ENCODE measurements at regions not wholly inside any gene's neighbourhood (a gene's known extent, or its start where the extent isn't known, plus 50 kb on each side); places are given as distances from the start of the nearest gene placed in this dataset.

- Mint-ChIP-seq H3K9me3 (peaks cover 7 to 11% of the 10 kb centered on the region in 2 donors), H3K36me3 (no peaks in the 10 kb centered on the region), H3K4me3 (no peak overlapping the region), H3K27me3 (no peaks in the 10 kb centered on the region), H3K27ac (no peak overlapping the region), H3K4me1 (no peaks in the 10 kb centered on the region)
- ATAC-seq (replicated peaks) (no peak), DNase-seq (no peak)
Observed at GRCh38 chr2:150150144-150150543, 337.3 kb downstream of the RND3 start.

DNA sequence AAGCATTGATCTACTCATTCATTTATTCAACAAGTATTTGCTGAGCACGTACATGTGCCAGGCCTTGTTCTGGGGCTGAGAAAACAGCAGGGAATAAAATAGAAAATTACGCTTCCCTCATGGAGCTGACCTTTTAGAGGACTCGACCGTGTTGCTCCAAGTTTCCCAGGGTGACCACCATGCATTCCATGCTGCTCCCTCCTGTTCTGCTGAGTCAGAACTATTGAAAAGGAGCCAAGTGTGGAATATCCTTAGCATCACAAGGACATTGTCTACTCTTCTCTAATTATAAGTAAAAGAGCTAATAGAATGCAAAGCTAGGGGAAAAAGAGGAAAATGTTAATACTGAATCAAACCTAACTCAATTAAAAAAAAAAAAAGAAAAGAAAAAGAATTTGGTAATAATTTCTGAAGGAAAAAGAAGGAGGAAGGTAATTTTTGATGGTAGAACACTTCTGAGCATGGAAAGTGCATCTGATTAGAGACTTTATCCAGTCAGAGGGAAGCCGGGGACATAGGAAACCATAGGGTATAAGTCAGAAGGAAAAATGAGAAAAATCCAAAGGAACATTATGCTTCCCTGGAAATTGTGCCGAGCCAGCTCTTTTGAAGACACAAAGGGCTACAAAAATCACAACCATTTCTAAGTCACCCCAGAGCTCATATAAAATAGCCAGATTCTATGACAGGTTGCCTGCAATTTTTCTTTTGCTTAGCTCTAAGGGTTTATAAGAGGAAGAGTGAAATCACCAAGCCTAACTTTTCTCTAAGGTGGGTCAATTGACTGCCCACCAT is 339.4 kb downstream of the RND3 start:
- no peak for ATAC-seq (replicated peaks)
- H3K27me3 Mint-ChIP-seq = no peaks in the 10 kb centered on the region

GRCh38 chr2:150146879-150147278 is 340.6 kb downstream of the RND3 start:
- Mint-ChIP-seq H3K9me3 (peaks cover 7 to 11% of the 10 kb centered on the region in 2 donors), H3K4me3 (no peak overlapping the region), H3K27me3 (no peaks in the 10 kb centered on the region), H3K36me3 (no peaks in the 10 kb centered on the region), H3K27ac (no peak overlapping the region), H3K4me1 (no peaks in the 10 kb centered on the region)
- ATAC-seq (replicated peaks) (no peak), DNase-seq (no peak)

More for the DNA sequence above, 339.4 kb downstream of the RND3 start:
- no peak overlapping the region for H3K4me3 Mint-ChIP-seq
- no peak overlapping the region for H3K27ac Mint-ChIP-seq
- DNase-seq = no peak
- peaks cover 7 to 11% of the 10 kb centered on the region in 2 donors for H3K9me3 Mint-ChIP-seq
- no peaks in the 10 kb centered on the region for H3K4me1 Mint-ChIP-seq
- no peaks in the 10 kb centered on the region for H3K36me3 Mint-ChIP-seq

DNA sequence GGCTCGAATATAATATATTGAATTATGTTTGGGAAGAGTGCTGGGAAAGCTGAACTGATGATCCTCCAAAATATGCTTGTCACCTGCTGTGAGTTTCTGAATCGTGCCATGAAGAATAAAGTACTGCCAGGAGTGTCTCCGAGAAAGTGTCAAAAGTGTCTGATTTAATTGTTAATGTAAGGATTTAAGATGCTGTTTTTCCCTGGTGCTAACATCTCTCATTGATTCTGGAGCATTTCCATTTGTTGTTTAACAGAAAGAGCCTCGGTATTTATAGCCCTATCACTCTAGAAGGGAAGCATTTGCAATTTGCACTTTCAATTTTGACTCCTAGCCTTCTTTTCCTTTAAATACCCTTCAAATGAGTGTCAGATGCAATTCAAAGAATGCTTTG is 342.2 kb downstream of the RND3 start:
- ATAC-seq (replicated peaks) = no peak
- Mint-ChIP-seq H3K4me3 (no peak overlapping the region), H3K36me3 (no peaks in the 10 kb centered on the region), H3K27me3 (no peaks in the 10 kb centered on the region), H3K9me3 (peaks cover 7 to 11% of the 10 kb centered on the region in 2 donors), H3K27ac (no peak overlapping the region), H3K4me1 (no peaks in the 10 kb centered on the region)
- no peak for DNase-seq

DNA sequence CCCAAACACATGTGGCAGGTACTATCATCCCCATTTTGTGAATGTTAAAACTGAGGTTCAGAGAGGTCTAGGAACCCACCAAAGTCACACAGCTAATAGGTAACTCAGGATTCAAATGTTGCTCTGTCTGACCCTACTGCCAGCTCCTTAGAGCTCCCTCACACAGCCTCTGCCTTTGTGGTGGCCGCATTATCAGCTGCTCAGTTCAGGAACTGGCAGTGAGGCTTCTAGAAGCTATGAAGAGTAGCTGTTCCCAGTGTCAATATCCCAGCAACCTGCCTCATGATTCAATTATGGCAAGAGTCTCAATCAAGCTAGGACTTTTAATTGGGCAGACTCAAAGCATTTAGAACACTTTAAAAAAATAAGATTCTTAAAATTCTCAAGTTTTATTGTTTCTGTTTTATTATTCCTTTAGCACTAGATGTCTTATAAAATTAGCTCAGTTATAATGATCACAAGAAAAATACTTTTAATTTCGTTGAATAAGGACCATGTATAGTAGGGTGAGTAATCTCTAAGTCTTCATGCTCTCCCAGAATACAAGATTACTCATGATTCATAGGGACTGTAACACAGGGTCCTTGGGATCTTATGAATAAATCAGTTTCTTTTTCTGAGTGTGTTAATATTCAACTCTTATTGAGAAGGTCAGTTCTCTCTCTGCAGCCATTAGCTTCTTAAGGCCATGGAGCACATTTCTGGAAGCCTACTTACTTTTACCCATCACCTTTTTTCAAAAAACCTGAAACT is 342.7 kb downstream of the RND3 start:
- no peak overlapping the region for H3K4me3 Mint-ChIP-seq

GRCh38 chr2:150143087-150143536 is 344.4 kb downstream of the RND3 start:
- DNase-seq (no peak), ATAC-seq (replicated peaks) (no peak)
- Mint-ChIP-seq H3K27me3 (no peaks in the 10 kb centered on the region), H3K4me3 (no peak overlapping the region), H3K27ac (no peak overlapping the region), H3K36me3 (no peaks in the 10 kb centered on the region), H3K9me3 (peaks cover 8 to 11% of the 10 kb centered on the region in 2 donors), H3K4me1 (no peaks in the 10 kb centered on the region)

More for the DNA sequence above, 342.7 kb downstream of the RND3 start:
- Mint-ChIP-seq H3K4me1 (no peaks in the 10 kb centered on the region), H3K27ac (no peak overlapping the region), H3K36me3 (no peaks in the 10 kb centered on the region), H3K27me3 (no peaks in the 10 kb centered on the region), H3K9me3 (peaks cover 7 to 11% of the 10 kb centered on the region in 2 donors)
- ATAC-seq (replicated peaks) = no peak
- no peak for DNase-seq

GRCh38 chr2:150142561-150142960 is 344.9 kb downstream of the RND3 start:
- no peak overlapping the region for H3K27ac Mint-ChIP-seq
- no peak overlapping the region for H3K4me3 Mint-ChIP-seq
- no peaks in the 10 kb centered on the region for H3K4me1 Mint-ChIP-seq
- H3K27me3 Mint-ChIP-seq = no peaks in the 10 kb centered on the region
- no peak for DNase-seq
- ATAC-seq (replicated peaks) = no peak
- no peaks in the 10 kb centered on the region for H3K36me3 Mint-ChIP-seq
- H3K9me3 Mint-ChIP-seq = peaks cover 8 to 11% of the 10 kb centered on the region in 2 donors

DNA sequence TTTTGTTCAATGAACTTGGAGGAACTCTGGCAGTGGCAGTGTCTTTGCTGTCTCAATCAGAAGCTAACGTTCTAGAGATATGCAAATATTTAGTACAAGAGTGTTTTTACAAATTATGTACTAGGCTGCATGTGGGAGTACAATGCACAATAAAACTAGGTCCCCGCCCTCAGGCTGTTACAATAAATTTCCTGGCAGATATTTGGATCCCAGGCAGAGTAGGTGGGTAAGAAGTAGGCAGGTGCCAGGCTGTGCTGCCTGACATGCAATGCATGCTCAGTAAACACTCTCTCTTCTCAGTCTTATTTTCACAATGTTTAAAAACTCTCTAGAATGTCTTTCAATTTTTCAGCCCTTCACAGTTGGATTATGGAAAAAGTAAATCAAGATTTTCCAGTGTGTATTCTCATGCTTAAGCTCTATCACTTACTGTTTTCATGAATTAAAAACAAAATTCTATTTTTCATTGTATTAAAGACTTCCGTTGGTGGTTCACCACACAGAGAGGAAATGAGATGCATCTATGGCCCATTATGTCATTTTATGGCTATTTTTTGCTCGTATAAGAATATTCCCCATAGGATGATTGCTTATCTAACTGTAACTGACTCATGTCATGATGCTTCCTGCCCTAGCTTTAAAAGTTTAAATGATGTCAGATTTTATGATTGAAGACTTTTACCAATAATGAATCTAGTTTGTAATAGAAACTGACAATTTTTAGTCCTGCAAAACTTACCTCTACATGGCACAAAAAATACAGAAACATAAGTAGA is 346.1 kb downstream of the RND3 start:
- Mint-ChIP-seq H3K36me3 (no peaks in the 10 kb centered on the region), H3K27ac (no peak overlapping the region), H3K4me1 (no peaks in the 10 kb centered on the region), H3K9me3 (peaks cover 6% of the 10 kb centered on the region in 2 donors), H3K27me3 (no peaks in the 10 kb centered on the region), H3K4me3 (no peak overlapping the region)
- DNase-seq (no peak), ATAC-seq (replicated peaks) (no peak)

GRCh38 chr2:150140777-150141176 is 346.7 kb downstream of the RND3 start:
- H3K4me3 Mint-ChIP-seq = no peak overlapping the region
- no peak overlapping the region for H3K27ac Mint-ChIP-seq
- ATAC-seq (replicated peaks) = no peak
- H3K9me3 Mint-ChIP-seq = peaks cover 5 to 6% of the 10 kb centered on the region in 2 donors
- no peaks in the 10 kb centered on the region for H3K36me3 Mint-ChIP-seq
- DNase-seq = no peak
- no peaks in the 10 kb centered on the region for H3K27me3 Mint-ChIP-seq
- no peaks in the 10 kb centered on the region for H3K4me1 Mint-ChIP-seq

DNA sequence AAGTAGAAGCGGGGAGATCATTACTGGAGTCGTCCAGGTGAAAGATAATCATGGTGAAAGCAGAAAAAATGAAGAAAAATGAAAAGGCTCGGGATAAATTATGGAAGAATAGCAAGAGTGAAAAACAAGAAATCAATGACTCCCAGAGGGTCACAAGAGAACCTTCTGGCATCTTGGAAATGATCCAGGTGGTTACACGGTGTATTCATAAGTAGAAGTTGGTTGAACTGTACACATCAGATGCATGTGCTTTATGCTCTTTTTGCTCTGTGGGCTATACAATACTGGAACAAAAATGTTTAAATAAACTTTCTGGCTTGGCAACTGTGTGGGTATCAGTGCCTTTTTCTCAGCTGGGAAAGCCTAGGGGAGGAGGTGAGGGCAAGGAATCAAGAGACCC is 348.9 kb downstream of the RND3 start:
- Mint-ChIP-seq H3K4me3 (no peak overlapping the region), H3K27me3 (no peaks in the 10 kb centered on the region), H3K9me3 (peaks cover 0 to 5% of the 10 kb centered on the region in 2 donors), H3K36me3 (no peaks in the 10 kb centered on the region), H3K27ac (no peak overlapping the region), H3K4me1 (no peaks in the 10 kb centered on the region)
- no peak for DNase-seq
- ATAC-seq (replicated peaks) = no peak

- ATAC-seq (replicated peaks) = no peak
- Mint-ChIP-seq H3K4me1 (no peaks in the 10 kb centered on the region), H3K36me3 (no peaks in the 10 kb centered on the region), H3K4me3 (no peak overlapping the region), H3K9me3 (peaks cover 0 to 4% of the 10 kb centered on the region in 2 donors), H3K27me3 (no peaks in the 10 kb centered on the region), H3K27ac (no peak overlapping the region)
- no peak for DNase-seq
Observed at GRCh38 chr2:150137338-150138069, 350.0 kb downstream of the RND3 start.

- Mint-ChIP-seq H3K9me3 (peaks cover 0 to 4% of the 10 kb centered on the region in 2 donors), H3K27ac (no peak overlapping the region), H3K27me3 (no peaks in the 10 kb centered on the region), H3K4me1 (no peaks in the 10 kb centered on the region), H3K4me3 (no peak overlapping the region), H3K36me3 (no peaks in the 10 kb centered on the region)
- DNase-seq (no peak), ATAC-seq (replicated peaks) (no peak)
Observed at GRCh38 chr2:150136893-150137292, 350.6 kb downstream of the RND3 start.

DNA sequence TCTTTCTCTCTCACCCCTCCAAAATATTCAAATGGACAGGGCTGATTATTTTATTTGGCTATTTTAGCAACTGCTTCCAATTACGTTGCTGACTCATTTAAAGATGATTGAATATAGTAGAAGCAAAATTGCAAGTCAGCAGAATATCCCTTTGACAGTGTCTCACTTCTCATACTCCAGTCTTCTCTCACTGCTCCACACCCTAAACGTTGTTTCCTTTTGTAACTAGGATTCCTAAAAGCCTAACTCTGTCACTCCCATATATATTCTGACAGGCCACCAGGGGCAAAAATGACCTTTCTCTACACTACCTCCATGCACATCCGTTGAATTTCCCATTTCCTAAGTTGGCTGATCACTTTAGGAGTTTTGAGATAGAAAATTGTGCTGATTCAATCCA is 351.1 kb downstream of the RND3 start:
- no peaks in the 10 kb centered on the region for H3K36me3 Mint-ChIP-seq
- no peak for DNase-seq
- no peak overlapping the region for H3K27ac Mint-ChIP-seq
- no peak for ATAC-seq (replicated peaks)
- no peaks in the 10 kb centered on the region for H3K27me3 Mint-ChIP-seq
- peaks cover 0 to 4% of the 10 kb centered on the region in 2 donors for H3K9me3 Mint-ChIP-seq
- H3K4me3 Mint-ChIP-seq = no peak overlapping the region
- H3K4me1 Mint-ChIP-seq = no peaks in the 10 kb centered on the region

All from stimulated activated naive B cell treated with anti-CD40 and anti-IgM and Interleukin-4, amounts not matched to agents 10 μg/mL and 1 μg/mL and 100 μg/mL, for 72 hours (primary cell).